ENCODE measurements at regions not wholly inside any gene's neighbourhood (a gene's known extent, or its start where the extent isn't known, plus 50 kb on each side); places are given as distances from the start of the nearest gene placed in this dataset.

DNA sequence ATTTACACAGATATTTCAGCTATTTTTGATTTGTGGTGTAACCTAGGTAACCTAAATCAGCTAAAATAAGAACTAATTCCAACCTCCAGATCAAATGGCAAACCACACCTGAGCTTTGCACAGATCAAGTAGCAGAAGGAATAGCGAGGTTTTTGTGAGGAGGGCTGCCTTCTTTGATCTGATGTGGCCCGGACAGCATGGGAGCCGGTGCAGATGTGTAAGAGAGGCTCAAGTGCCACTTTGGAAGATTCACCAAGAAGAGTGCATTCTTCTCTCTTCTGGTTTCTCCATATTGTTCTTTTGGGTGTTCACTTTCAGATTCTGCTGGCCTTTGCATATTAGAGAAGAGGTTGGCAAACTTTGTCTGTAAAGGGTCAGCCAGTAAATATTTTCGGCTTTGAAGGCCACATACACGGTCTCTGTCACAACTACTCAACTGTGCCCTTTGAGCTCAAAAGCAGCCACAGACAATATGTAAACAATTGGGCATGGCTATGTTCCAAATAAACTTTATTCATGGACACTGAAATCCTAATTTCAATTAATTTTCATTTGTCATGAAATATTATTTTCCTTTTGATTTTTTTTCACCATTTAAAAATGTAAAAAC lies 78.9 kb upstream of the FAM9C start:
- H3K9ac ChIP-seq (ENCODE audit: low read length in 2 of 2) = no peak overlapping the region

GRCh38 chrX:13121020-13121555 lies 76.7 kb upstream of the FAM9C start:
- Histone ChIP-seq H3K36me3 (ENCODE audit: control insufficient read depth in 2 of 2, insufficient read depth in 2 of 2, low read length in 2 of 2) (no peaks in the 10 kb centered on the region), H3K27ac (ENCODE audit: low read length) (no peak overlapping the region), H3K4me1 (ENCODE audit: control insufficient read depth, insufficient read depth, low read length) (no peaks in the 10 kb centered on the region), H3K27me3 (ENCODE audit: control insufficient read depth in 1 of 2, insufficient read depth in 2 of 2, low read length in 2 of 2) (no peaks in the 10 kb centered on the region), H3K9me3 (ENCODE audit: control insufficient read depth in 2 of 2, low read length in 2 of 2) (no peaks in the 10 kb centered on the region), H3K4me3 (ENCODE audit: low read length in 2 of 2) (no peak overlapping the region), H3K9ac (ENCODE audit: low read length in 2 of 2) (no peak overlapping the region)

More for the DNA sequence above, 78.9 kb upstream of the FAM9C start:
- Histone ChIP-seq H3K4me3 (ENCODE audit: low read length in 2 of 2) (no peak overlapping the region), H3K4me1 (ENCODE audit: control insufficient read depth, insufficient read depth, low read length) (no peaks in the 10 kb centered on the region), H3K27me3 (ENCODE audit: control insufficient read depth in 1 of 2, insufficient read depth in 2 of 2, low read length in 2 of 2) (no peaks in the 10 kb centered on the region), H3K9me3 (ENCODE audit: control insufficient read depth in 2 of 2, low read length in 2 of 2) (no peaks in the 10 kb centered on the region), H3K27ac (ENCODE audit: low read length) (no peak overlapping the region), H3K36me3 (ENCODE audit: control insufficient read depth in 2 of 2, insufficient read depth in 2 of 2, low read length in 2 of 2) (no peaks in the 10 kb centered on the region)

GRCh38 chrX:13120017-13120416 lies 75.6 kb upstream of the FAM9C start:
- no peaks in the 10 kb centered on the region for H3K36me3 ChIP-seq (ENCODE audit: control insufficient read depth in 2 of 2, insufficient read depth in 2 of 2, low read length in 2 of 2)
- H3K4me1 ChIP-seq (ENCODE audit: control insufficient read depth, insufficient read depth, low read length) = no peaks in the 10 kb centered on the region
- no peaks in the 10 kb centered on the region for H3K27me3 ChIP-seq (ENCODE audit: control insufficient read depth in 1 of 2, insufficient read depth in 2 of 2, low read length in 2 of 2)
- H3K9ac ChIP-seq (ENCODE audit: low read length in 2 of 2) = no peak overlapping the region
- H3K27ac ChIP-seq (ENCODE audit: low read length) = peak overlapping the region; percentile 63
- no peaks in the 10 kb centered on the region for H3K9me3 ChIP-seq (ENCODE audit: control insufficient read depth in 2 of 2, low read length in 2 of 2)
- peak overlapping the region in 1 of 2 donors; percentile 31 for H3K4me3 ChIP-seq (ENCODE audit: low read length in 2 of 2)

- Histone ChIP-seq H3K36me3 (ENCODE audit: control insufficient read depth in 2 of 2, insufficient read depth in 2 of 2, low read length in 2 of 2) (no peaks in the 10 kb centered on the region), H3K4me1 (ENCODE audit: control insufficient read depth, insufficient read depth, low read length) (no peaks in the 10 kb centered on the region), H3K27ac (ENCODE audit: low read length) (no peak overlapping the region), H3K4me3 (ENCODE audit: low read length in 2 of 2) (no peak overlapping the region), H3K27me3 (ENCODE audit: control insufficient read depth in 1 of 2, insufficient read depth in 2 of 2, low read length in 2 of 2) (no peaks in the 10 kb centered on the region), H3K9ac (ENCODE audit: low read length in 2 of 2) (no peak overlapping the region), H3K9me3 (ENCODE audit: control insufficient read depth in 2 of 2, low read length in 2 of 2) (no peaks in the 10 kb centered on the region)
These were observed 75.0 kb upstream of the FAM9C start for GRCh38 chrX:13119386-13119785.

- Histone ChIP-seq H3K27ac (ENCODE audit: low read length) (no peak overlapping the region), H3K4me3 (ENCODE audit: low read length in 2 of 2) (no peak overlapping the region)
These were observed 70.9 kb upstream of the FAM9C start for GRCh38 chrX:13115146-13115855.

GRCh38 chrX:13112499-13112898 lies 68.1 kb upstream of the FAM9C start:
- H3K9me3 ChIP-seq (ENCODE audit: control insufficient read depth in 2 of 2, low read length in 2 of 2) = no peaks in the 10 kb centered on the region
- no peaks in the 10 kb centered on the region for H3K4me1 ChIP-seq (ENCODE audit: control insufficient read depth, insufficient read depth, low read length)
- no peak overlapping the region for H3K4me3 ChIP-seq (ENCODE audit: low read length in 2 of 2)
- no peaks in the 10 kb centered on the region for H3K36me3 ChIP-seq (ENCODE audit: control insufficient read depth in 2 of 2, insufficient read depth in 2 of 2, low read length in 2 of 2)
- H3K27ac ChIP-seq (ENCODE audit: low read length) = no peak overlapping the region
- no peak overlapping the region for H3K9ac ChIP-seq (ENCODE audit: low read length in 2 of 2)
- H3K27me3 ChIP-seq (ENCODE audit: control insufficient read depth in 1 of 2, insufficient read depth in 2 of 2, low read length in 2 of 2) = no peaks in the 10 kb centered on the region

More at GRCh38 chrX:13115146-13115855, 70.9 kb upstream of the FAM9C start:
- Histone ChIP-seq H3K9ac (ENCODE audit: low read length in 2 of 2) (no peak overlapping the region), H3K36me3 (ENCODE audit: control insufficient read depth in 2 of 2, insufficient read depth in 2 of 2, low read length in 2 of 2) (no peaks in the 10 kb centered on the region), H3K9me3 (ENCODE audit: control insufficient read depth in 2 of 2, low read length in 2 of 2) (no peaks in the 10 kb centered on the region), H3K4me1 (ENCODE audit: control insufficient read depth, insufficient read depth, low read length) (no peaks in the 10 kb centered on the region), H3K27me3 (ENCODE audit: control insufficient read depth in 1 of 2, insufficient read depth in 2 of 2, low read length in 2 of 2) (no peaks in the 10 kb centered on the region)

DNA sequence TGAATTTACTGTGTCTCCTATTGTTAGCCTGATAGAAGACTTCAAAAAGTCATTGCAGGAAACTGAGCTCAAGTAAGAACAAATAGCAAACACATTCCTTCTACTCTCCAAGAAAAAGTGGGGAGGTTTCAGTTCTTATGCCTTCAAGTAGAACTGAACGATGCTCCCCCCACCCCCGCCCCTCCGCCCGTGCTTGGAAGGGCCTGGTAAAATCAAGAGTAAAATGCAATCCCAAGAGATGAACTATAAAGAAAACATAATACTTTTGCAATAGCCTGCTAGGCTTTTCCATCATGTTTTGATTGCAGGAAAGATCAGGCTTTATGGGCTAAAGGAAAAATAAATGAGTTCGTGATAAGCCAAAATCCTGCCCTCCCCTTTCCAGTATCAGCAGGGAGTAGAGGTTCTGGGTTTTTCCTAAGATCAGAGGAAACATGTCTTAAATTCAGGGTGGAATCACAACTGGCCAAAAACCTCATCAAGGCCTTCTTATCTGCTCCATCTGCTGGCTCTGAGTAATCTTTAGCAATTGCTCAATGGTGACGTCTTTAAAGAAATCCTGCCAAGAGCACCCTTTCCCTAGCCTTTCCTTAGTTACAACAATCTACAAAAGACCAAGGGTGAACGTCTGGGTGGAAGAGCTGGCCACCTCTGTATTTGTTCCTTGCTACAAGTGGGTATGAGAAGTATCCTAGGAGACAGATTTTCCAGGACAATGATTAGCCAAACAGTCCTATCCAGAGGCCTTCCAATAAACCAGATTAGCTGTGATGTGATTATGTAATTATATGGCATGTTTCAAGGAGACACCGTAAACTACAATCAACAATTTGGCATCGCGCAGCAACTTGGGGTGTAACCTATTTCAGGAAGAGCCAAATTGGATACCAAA lies 66.3 kb upstream of the FAM9C start:
- Histone ChIP-seq H3K9ac (ENCODE audit: low read length in 2 of 2) (no peak overlapping the region), H3K36me3 (ENCODE audit: control insufficient read depth in 2 of 2, insufficient read depth in 2 of 2, low read length in 2 of 2) (no peaks in the 10 kb centered on the region), H3K9me3 (ENCODE audit: control insufficient read depth in 2 of 2, low read length in 2 of 2) (no peaks in the 10 kb centered on the region), H3K27me3 (ENCODE audit: control insufficient read depth in 1 of 2, insufficient read depth in 2 of 2, low read length in 2 of 2) (no peaks in the 10 kb centered on the region), H3K4me3 (ENCODE audit: low read length in 2 of 2) (no peak overlapping the region), H3K27ac (ENCODE audit: low read length) (no peak overlapping the region), H3K4me1 (ENCODE audit: control insufficient read depth, insufficient read depth, low read length) (no peaks in the 10 kb centered on the region)

DNA sequence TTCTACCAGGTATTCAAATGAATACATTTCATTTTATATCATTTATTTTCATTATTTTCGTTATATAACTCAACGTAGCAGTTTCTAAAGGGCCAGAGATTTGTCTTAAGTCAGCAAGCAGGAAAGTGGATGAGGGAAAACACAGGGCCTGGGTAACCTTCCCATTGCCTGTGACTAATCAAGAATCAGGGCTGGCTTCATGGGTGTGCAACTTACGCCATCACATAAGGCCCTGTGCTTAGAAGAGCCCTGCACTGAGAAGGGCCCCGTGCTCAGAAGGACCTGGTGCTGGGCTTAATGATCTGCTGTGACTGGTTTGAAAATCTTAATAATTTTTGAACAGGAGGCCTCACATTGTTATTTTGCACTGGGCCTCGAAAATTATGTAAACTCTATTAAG lies 65.4 kb upstream of the FAM9C start:
- no peaks in the 10 kb centered on the region for H3K36me3 ChIP-seq (ENCODE audit: control insufficient read depth in 2 of 2, insufficient read depth in 2 of 2, low read length in 2 of 2)
- H3K4me1 ChIP-seq (ENCODE audit: control insufficient read depth, insufficient read depth, low read length) = no peaks in the 10 kb centered on the region
- no peak overlapping the region for H3K9ac ChIP-seq (ENCODE audit: low read length in 2 of 2)
- H3K27me3 ChIP-seq (ENCODE audit: control insufficient read depth in 1 of 2, insufficient read depth in 2 of 2, low read length in 2 of 2) = no peaks in the 10 kb centered on the region
- no peak overlapping the region for H3K27ac ChIP-seq (ENCODE audit: low read length)
- H3K4me3 ChIP-seq (ENCODE audit: low read length in 2 of 2) = no peak overlapping the region
- no peaks in the 10 kb centered on the region for H3K9me3 ChIP-seq (ENCODE audit: control insufficient read depth in 2 of 2, low read length in 2 of 2)

DNA sequence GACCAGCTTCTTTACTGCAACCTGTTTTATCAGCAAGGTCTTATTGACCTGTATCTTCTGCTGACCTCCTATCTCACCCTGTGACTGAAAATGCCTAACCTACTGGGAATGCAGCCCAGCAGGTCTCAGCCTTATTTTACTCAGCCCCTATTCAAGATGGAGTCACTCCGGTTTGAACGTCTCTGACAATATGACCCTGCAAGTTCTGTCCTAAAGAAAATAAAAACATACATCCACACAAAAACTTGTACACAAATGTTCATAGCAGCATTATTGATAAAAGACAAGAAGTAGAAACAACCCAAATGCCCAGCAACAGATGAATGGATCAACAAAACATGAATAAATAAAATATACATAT lies 59.5 kb upstream of the FAM9C start:
- no peaks in the 10 kb centered on the region for H3K36me3 ChIP-seq (ENCODE audit: control insufficient read depth in 2 of 2, insufficient read depth in 2 of 2, low read length in 2 of 2)
- no peaks in the 10 kb centered on the region for H3K9me3 ChIP-seq (ENCODE audit: control insufficient read depth in 2 of 2, low read length in 2 of 2)
- peaks cover 5% of the 10 kb centered on the region for H3K4me1 ChIP-seq (ENCODE audit: control insufficient read depth, insufficient read depth, low read length)
- H3K27ac ChIP-seq (ENCODE audit: low read length) = no peak overlapping the region
- no peaks in the 10 kb centered on the region for H3K27me3 ChIP-seq (ENCODE audit: control insufficient read depth in 1 of 2, insufficient read depth in 2 of 2, low read length in 2 of 2)
- no peak overlapping the region for H3K9ac ChIP-seq (ENCODE audit: low read length in 2 of 2)
- H3K4me3 ChIP-seq (ENCODE audit: low read length in 2 of 2) = no peak overlapping the region

GRCh38 chrX:13103188-13103913 lies 58.9 kb upstream of the FAM9C start:
- Histone ChIP-seq H3K9ac (ENCODE audit: low read length in 2 of 2) (no peak overlapping the region), H3K27me3 (ENCODE audit: control insufficient read depth in 1 of 2, insufficient read depth in 2 of 2, low read length in 2 of 2) (no peaks in the 10 kb centered on the region), H3K4me1 (ENCODE audit: control insufficient read depth, insufficient read depth, low read length) (peaks cover 5% of the 10 kb centered on the region), H3K4me3 (ENCODE audit: low read length in 2 of 2) (no peak overlapping the region), H3K36me3 (ENCODE audit: control insufficient read depth in 2 of 2, insufficient read depth in 2 of 2, low read length in 2 of 2) (no peaks in the 10 kb centered on the region), H3K9me3 (ENCODE audit: control insufficient read depth in 2 of 2, low read length in 2 of 2) (no peaks in the 10 kb centered on the region), H3K27ac (ENCODE audit: low read length) (no peak overlapping the region)

Measured in stomach smooth muscle (tissue), 2 donors.